ENCODE measurements at regions not wholly inside any gene's neighbourhood (a gene's known extent, or its start where the extent isn't known, plus 50 kb on each side); places are given as distances from the start of the nearest gene placed in this dataset.

GRCh38 chr19:29323440-29324290 lies 110.7 kb upstream of the UQCRFS1 start:
- Histone ChIP-seq H3K36me3 (no peaks in the 10 kb centered on the region), H3K9me3 (no peaks in the 10 kb centered on the region), H3K27me3 (no peaks in the 10 kb centered on the region), H3K27ac (no peak overlapping the region), H3K4me1 (no peaks in the 10 kb centered on the region), H3K4me3 (no peak overlapping the region)
- no peak for DNase-seq
- no peak for TF ChIP-seq POLR2A (IDR thresholded peaks at IDR 0.05)
- TF ChIP-seq, protein P1, sequence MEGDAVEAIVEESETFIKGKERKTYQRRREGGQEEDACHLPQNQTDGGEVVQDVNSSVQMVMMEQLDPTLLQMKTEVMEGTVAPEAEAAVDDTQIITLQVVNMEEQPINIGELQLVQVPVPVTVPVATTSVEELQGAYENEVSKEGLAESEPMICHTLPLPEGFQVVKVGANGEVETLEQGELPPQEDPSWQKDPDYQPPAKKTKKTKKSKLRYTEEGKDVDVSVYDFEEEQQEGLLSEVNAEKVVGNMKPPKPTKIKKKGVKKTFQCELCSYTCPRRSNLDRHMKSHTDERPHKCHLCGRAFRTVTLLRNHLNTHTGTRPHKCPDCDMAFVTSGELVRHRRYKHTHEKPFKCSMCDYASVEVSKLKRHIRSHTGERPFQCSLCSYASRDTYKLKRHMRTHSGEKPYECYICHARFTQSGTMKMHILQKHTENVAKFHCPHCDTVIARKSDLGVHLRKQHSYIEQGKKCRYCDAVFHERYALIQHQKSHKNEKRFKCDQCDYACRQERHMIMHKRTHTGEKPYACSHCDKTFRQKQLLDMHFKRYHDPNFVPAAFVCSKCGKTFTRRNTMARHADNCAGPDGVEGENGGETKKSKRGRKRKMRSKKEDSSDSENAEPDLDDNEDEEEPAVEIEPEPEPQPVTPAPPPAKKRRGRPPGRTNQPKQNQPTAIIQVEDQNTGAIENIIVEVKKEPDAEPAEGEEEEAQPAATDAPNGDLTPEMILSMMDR (IDR thresholded peaks at IDR 0.05), result no peak

DNA sequence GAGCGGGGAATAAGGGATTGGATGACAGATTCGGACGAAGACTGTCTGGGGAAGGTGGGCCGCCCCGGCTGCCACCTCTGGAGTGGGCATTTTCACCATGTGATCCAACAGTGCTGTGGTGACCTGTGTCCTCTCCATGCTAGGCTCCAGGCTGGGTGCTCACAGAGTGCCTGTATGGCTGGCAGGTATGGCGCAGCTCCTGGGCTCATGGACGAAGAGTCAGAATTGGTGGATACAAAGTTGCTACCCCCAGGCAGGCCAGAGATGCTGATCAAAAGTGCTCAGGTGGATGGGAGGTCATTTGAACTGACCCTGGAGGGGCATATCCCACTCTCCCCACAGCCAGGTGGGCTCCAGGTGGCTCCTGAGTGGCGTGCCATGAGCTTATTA lies 111.3 kb upstream of the UQCRFS1 start:
- Histone ChIP-seq H3K4me1 (no peaks in the 10 kb centered on the region), H3K27me3 (no peaks in the 10 kb centered on the region), H3K27ac (no peak overlapping the region), H3K36me3 (no peaks in the 10 kb centered on the region), H3K9me3 (no peaks in the 10 kb centered on the region), H3K4me3 (no peak overlapping the region)
- TF ChIP-seq, protein P1 (IDR thresholded peaks at IDR 0.05), result no peak
- DNase-seq, result no peak

DNA sequence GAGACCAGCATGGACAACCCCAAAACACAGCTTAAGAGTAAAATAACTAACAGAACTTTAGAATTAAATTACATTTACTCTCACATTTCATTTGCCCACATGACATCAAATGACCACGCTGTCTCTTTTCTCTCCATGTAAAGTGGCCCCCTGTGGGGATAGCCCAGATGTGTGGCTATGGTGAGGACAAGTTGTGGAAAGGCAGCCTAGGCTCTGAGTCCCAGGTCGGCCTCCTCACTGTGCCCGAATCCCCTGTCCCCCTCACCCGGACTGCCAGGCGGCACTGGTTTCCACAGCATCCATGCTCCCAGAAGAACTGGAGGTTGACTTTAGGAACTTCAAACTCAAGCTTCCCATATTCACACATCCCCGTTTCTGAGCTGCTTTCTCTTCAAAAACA lies 111.8 kb upstream of the UQCRFS1 start:
- Histone ChIP-seq H3K4me1 (no peaks in the 10 kb centered on the region), H3K4me3 (no peak overlapping the region), H3K27ac (no peak overlapping the region), H3K9me3 (no peaks in the 10 kb centered on the region), H3K27me3 (no peaks in the 10 kb centered on the region), H3K36me3 (no peaks in the 10 kb centered on the region)
- TF ChIP-seq POLR2A (IDR thresholded peaks at IDR 0.05), result no peak
- TF ChIP-seq, protein P1 (IDR thresholded peaks at IDR 0.05), result no peak
- DNase-seq, result no peak

DNA sequence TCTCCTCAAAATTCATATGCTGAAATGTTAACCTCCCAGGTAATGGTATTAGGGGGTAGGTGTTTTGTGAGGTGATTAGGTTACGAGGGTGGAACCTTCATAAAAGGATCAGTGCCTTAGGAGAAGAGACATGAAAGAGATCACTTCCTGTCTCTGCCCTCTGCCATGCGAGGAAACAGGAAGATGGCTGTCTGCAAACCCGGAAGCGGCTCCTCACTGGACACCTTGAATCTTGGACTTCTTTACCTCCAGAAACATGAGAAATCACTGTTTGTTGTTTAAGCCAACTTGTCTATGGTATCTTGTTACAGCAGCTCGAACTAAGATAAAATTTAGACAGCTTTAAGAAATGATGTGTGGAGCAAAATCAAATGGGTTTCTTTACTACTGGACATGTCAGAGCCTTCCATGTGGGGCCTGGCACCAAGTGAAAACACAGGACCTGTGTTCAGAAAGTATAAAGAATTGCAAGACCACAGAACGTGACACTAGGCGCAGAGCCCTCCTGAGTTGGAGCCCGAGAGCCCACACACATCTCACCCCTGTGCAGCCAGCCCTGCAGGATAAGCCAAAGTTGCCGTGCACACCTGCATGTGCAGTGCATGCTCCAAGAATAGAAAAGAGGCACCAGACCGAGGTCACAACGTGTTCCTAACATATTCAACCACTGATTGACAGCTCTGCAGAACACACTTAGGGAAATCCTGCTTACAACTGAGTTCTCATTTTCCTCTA lies 112.5 kb upstream of the UQCRFS1 start:
- Histone ChIP-seq H3K27ac (no peak overlapping the region), H3K4me1 (no peaks in the 10 kb centered on the region), H3K27me3 (no peaks in the 10 kb centered on the region), H3K9me3 (no peaks in the 10 kb centered on the region), H3K4me3 (no peak overlapping the region), H3K36me3 (no peaks in the 10 kb centered on the region)
- TF ChIP-seq, protein P1 (IDR thresholded peaks at IDR 0.05), result no peak
- TF ChIP-seq POLR2A (IDR thresholded peaks at IDR 0.05), result no peak
- no peak for DNase-seq

DNA sequence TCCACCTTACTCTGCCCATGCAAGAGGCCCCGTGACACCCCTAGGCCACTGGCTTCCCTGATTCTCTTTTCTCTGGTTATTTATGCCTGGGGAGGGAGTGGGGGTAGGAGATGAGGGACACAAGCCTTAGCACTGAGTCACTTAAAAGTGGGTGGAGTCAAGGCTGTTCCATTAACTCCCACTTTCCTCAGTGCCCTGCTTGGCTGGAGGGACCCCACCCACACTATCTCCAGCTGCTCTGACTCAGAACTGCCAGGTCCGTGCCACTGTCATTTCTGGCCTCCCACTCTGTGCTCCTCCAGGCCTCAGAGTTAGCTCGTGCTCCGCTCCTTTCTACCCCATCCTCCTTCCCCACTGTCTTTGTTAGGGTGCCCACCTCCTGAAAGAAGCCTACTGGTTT lies 113.4 kb upstream of the UQCRFS1 start:
- Histone ChIP-seq H3K4me1 (no peaks in the 10 kb centered on the region), H3K9me3 (no peaks in the 10 kb centered on the region), H3K27me3 (no peaks in the 10 kb centered on the region), H3K27ac (no peak overlapping the region), H3K4me3 (no peak overlapping the region), H3K36me3 (no peaks in the 10 kb centered on the region)
- TF ChIP-seq, protein P1 (IDR thresholded peaks at IDR 0.05), result no peak
- TF ChIP-seq POLR2A (IDR thresholded peaks at IDR 0.05), result no peak
- DNase-seq, result no peak

Data from Peyer's patch (tissue), 4 donors.